ENCODE measurements at regions not wholly inside any gene's neighbourhood (a gene's known extent, or its start where the extent isn't known, plus 50 kb on each side); places are given as distances from the start of the nearest gene placed in this dataset.
"Not testable (repeated sequence)": the region's sequence is repeated elsewhere in the genome, so short reads cannot be mapped to it uniquely, and the experiment has no call there.

DNA sequence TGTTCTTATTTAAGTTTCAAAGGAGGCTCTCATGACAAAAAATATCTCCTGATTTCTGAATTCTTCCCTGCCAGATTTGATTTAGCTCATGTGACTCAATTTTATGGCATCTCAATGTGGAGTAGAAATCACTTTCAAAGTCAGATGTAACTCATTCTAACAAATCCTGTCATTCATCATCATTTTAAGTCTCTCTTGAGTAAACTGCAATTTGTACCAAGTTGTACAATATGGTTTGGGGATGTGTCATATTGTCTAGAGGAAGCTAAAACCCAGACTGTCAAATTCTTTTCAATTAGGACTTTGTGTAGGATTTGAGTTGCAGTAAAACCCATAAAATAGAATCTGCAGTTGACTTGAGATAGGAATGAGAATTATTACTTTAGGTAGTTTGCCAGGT lies 2101.0 kb downstream of the NCAM2 start:
- no peak for DNase-seq

DNA sequence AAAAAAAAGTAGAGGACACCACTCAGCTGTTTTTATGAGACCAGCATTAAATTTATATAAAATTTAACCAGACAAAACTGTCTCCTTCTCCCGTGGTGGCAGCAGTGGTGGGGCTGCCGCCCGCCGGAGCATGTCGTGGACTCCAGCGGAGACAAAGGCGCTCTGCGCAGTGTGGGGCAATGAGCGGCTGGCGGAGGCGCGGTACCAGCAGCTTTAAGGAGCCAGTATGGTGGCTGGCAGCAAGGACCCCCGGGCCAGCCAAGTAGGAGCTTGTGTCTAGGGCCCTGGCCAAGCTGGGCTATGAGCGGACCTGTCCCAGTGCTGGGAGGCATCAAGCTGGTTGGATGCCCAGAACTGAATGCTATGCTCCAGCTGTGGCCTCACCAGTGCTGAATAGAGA lies 2102.9 kb downstream of the NCAM2 start:
- DNase-seq = no peak

DNA sequence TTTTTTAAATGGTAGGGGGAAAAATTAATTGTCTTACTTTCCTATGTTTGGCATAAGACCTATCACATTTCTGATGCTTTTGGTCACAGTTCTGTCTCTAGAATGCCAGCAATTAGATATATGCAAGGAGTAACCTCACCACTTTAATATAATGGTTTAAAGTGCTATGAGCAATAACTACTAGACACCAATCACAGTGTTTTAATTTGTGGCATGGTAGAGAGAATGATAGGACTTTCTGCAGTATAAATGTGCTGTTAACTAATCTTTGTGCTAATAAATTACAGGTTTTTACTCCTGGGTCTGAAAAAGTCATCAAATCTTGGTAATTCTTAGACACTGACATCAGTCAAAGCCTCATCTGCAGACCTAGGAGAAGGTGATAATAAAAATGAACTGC lies 2110.3 kb downstream of the NCAM2 start:
- DNase-seq = no peak

DNA sequence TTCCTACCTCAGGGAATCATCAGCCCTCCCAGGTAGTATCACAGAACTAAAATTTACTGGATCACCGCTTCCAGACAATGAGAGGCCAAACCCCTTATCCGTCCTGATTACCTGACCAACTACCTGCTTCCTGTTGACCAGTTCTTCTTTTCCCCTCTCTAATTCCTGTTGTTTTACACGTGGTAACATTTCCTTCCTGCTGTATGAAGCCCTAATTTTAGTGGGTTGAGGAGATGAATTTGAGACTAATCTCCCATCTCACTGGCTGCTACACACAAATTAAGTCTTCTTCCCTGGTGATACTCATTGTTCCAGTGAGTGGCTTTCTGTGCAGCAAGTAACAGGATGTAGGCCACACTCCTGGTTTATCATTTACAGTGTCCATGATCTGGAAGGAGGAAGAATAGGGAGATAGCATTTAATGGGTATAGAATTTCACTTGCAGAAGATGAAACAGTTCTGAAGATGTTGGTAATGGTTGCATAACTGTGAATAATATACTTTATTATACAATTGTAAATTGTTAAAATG lies 2112.9 kb downstream of the NCAM2 start:
- no peak for DNase-seq

DNA sequence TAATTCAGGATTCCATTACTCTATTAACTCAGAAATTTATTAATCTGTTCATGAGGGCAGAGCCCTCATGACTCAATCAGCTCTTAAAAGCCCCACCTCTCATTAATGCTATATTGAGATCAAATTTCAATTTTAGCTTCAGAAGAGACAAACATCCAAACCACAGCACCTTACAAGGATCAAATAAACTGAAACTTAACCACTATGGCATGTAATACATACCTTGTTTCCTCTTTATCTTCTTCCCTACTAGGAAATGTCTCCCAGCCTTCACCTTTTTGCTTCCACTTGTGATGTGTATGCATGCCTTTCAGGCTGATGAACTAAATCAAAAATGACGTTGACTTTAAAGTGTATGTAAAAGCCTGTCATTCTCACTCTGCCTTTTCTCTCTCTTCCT lies 2121.3 kb downstream of the NCAM2 start:
- no peak for DNase-seq

DNA sequence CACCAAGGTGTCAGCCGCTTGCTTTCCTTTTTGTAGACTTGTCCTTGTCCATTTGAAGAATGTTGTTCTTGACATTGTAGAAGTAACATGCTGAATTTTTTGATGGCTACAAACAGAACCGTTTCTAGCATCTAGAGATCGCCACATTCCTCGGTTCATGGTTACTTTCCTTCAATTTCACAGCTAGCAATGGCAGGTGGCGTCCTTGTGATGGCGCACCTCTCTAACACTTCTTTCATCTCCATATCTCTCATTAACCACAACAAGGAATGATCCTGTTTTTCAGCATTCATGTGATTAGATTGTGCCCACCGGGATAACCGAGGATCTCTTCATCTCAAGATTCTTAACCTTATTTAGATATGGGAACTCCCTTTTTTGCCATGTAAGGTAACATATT lies 2129.8 kb downstream of the NCAM2 start:
- DNase-seq = no peak

DNA sequence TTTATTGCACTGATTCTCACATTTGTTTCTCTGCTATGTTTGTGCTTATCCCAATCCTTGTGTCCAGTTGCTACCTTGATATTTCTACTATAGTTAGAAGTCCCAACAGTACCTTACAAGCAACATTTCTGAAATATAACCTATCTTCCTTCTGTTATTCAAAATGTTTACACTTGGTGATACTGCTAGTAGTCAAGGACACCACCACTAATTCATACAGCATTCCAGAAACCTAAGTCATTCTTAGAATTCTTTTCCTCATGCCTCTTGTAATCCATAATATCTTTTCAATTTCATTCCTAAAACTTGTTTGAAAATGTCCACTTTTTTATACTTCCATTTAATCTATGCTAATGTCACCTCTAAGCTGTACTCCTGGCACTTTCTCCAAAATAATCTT lies 2132.1 kb downstream of the NCAM2 start:
- DNase-seq = no peak

DNA sequence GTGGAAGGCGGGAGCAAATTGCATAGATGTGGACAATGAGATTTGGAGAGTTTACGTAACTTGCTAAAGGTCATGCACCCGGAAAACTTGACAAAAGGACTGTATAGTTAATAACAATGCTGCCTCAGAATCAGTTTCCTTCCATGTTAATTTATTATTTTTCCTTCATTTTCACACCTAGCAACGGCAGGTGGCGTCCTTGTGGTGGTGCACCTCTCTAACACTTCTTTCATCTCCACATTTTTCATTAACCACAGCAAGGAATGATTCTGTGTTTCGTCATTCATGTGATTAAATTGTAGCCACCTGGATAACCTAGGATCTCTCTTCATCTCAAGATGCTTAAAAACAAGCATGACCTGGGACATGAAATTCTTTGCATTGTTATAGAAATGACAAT lies 2133.0 kb downstream of the NCAM2 start:
- no peak for DNase-seq

DNA sequence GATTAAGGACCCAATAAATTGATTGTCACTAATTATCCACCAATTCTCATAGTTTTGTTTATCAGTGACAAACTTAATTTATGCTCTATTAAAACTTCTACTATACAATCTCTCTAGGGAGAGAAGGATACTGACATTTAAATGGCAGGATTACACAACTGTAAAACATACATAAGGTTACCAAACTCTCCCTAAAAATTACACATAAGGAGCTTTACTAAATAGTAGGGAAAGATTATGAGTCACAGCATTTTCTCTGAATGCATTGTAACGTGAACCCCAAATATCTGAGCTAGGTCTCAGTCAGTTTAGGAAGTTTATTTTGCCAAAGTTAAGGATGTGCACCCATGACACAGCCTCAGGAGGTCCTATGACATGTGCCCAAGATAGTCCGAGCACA lies 2140.6 kb downstream of the NCAM2 start:
- DNase-seq = no peak

DNA sequence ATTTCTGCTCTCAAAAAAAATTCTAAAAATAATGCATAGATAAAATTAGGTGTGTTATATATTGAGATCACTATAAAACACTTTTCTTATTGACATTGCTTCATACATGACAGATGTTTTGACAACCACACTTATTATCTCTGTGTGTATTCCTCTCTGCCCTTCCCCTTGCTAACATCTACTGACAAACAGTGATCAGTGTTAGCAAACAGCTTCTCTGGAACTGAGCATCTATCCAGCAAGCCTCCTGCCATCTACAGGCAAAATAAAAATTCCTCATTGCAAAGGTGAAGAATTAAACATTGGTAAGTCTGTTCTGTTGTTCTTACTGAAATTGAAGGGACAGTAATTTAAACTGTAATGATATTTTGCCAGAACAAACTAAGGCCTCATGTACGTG lies 2153.9 kb downstream of the NCAM2 start:
- DNase-seq = no peak

DNA sequence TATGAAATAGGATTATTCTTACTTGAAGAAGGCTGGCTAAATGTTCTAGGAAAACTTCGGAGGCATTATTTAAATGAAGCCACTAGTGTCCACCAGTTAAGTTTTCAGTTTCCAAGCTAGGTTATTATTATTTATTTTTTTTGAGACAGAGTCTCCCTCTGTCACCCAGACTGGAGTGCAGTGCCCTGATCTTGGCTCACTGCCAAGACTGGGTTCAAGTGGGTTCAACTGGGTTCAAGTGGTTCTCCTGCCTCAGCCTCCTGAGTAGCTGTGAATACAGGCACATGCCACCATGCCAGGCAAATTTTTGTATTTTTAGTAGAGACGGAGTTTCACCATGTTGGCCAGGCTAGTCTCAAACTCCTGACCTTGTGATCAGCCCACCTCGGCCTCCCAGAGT lies 2155.6 kb downstream of the NCAM2 start:
- not testable (repeated sequence) for DNase-seq

DNA sequence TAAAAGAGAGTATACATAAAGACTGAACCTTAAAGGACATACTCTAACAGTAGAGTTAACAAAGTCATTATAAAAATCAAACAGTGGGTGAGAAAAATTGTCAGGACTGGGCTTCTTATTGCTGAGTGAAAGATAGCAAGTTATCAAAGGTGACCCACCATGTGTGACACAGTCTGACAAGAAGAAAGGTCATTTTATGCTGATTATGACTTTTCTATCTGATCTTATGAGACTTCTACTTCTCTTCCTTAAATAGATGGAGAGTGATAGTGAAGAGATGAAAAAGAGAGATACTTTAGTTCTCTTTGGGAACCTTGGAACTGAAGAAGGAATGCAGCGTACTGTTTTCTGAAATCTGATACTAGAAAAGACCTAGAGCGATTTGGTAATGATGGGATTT lies 2157.1 kb downstream of the NCAM2 start:
- no peak for DNase-seq

DNA sequence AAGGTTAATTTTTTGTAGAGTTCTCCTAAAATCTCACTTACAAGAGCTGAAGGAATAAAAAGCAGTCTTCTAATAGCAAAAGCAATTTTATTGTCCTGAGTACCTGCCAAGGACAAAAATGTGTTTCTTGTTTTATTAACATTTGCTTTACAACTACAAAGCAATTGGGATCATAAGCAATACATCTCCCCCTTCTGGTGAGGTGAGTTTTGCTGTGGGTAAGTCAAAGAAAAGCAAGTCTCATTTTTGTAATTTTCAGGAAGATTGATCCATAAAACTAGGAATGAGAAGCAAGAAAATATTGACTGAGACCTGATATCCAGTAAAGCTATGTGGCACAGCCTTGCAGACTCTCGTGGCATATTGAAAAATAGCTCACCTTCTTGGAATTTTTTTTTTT lies 2162.7 kb downstream of the NCAM2 start:
- DNase-seq = no peak

DNA sequence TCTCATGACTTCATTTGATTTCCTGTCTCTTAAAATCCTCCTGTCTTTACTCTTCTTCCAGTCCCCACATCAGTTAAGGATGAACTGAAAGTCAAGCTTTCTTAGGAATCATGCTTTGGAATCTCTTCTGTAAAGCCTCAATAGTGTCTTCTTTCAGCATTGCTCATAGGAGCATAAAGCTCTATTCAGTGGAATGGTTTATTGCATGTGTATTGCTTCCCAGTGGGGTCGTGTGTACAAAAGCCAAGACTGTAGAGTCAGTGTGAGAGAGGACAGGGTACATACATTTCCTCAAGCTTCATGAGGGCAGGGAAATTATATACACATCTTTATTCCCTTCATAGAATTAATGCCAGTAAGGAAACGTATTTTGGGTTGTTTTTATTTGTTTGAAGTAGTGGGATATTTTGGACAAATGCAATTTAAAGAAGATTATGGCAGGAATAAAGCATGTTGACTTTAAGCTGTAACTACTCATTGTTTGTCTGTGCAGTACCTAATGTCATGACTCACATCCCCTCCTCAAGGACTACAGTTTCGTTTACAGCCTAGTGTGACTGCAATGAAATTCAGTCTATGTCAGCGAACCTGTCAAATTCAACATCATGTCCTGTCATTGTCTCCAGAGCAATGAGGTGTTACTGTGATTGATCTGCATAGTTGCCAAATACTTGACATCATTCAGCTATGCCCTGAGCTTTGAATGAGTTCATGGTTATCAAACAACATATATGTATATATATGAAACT lies 2164.2 kb downstream of the NCAM2 start:
- no peak for DNase-seq

Measured in C1 segment of cervical spinal cord (tissue), 14 donors.